K562 (cell line): ENCODE measurements at regions not wholly inside any gene's neighbourhood (a gene's known extent, or its start where the extent isn't known, plus 50 kb on each side); places are given as distances from the start of the nearest gene placed in this dataset.

ENCODE experiments used
- ATAC-seq: fragments of 200-7000 bp; cut with Tn5 transposase; 3 replicates; pipeline ENCODE4 v1.9.1; 2020; ENCODE audit warnings: moderate library complexity
- BruUV-seq: library from RNA; stranded (reverse); fragments of 400-500 nt; replicated peaks from 2 replicates; lab custom pipeline; 2021; lab: Mats Ljungman, UMichigan
- CTCF ChIA-PET: fragments of 300-600 bp; formaldehyde crosslinking; extraction: SDS; loops from one replicate; lab custom pipeline; 2021; ENCODE audit warnings: low intra/inter-chr PET ratio; lab: Yijun Ruan, JAX
- POLR2A ChIA-PET: fragments of 300-600, 350-650 bp; sonication (Branson Sonifier 250); formaldehyde crosslinking; extraction: SDS; loops from one replicate; lab custom pipeline; 2021; ENCODE audit warnings: antibody characterized with exemption, inconsistent platforms; lab: Yijun Ruan, JAX
- DNase-seq, 4 experiments: peaks; one replicate each; pipeline versions ENCODE4 v3.0.0 to v3.0.0-alpha.2; 2011 to 2018; ENCODE audit warnings: low spot score in 3 of 4, mixed read lengths in 3 of 4; ENCODE audit errors: extremely low read depth in 1 of 4
- FAIRE-seq: peaks from 2 replicates; lab custom pipeline; 2011; peaks lifted over from hg19 to GRCh38; lab: Jason Lieb, UNC
- H2AFZ ChIP-seq: 2 replicates; pipeline ENCODE4 v1.6.0; 2011; ENCODE audit warnings: low read depth, low read length, control low read depth, inconsistent platforms
- H3K27ac ChIP-seq: fragments of 200-600 bp; 3 replicates; pipeline ENCODE4 v1.8.0; 2011; ENCODE audit warnings: low read depth, mild to moderate bottlenecking, control low read depth, inconsistent platforms, low read length, moderate library complexity, mixed read lengths; ENCODE audit errors: extremely low read depth
- H3K27me3 ChIP-seq, 2 experiments: fragments of 300-600 bp in 1 of 2; 2 replicates in 1 of 2; 3 replicates in 1 of 2; pipeline versions ENCODE4 v1.6.0 to v1.8.0; 2011; ENCODE audit warnings: inconsistent platforms in 2 of 2, low read length in 2 of 2, mild to moderate bottlenecking in 1 of 2, mixed read lengths in 1 of 2, moderate library complexity in 1 of 2; ENCODE audit not compliant: control insufficient read depth in 2 of 2, insufficient read depth in 2 of 2
- H3K36me3 ChIP-seq: fragments of 300-600 bp; 3 replicates; pipeline ENCODE4 v1.8.0; 2011; ENCODE audit warnings: mild to moderate bottlenecking, low read length, inconsistent platforms; ENCODE audit not compliant: control insufficient read depth, insufficient read depth
- H3K4me1 ChIP-seq, 2 experiments: fragments of 200-600 bp in 1 of 2; replicated peaks in 1 of 2; 2 replicates in 1 of 2; 3 replicates in 1 of 2; pipeline versions ENCODE4 v1.5.1 to v1.8.0; 2011; ENCODE audit warnings: inconsistent platforms in 2 of 2, low read length in 2 of 2, mild to moderate bottlenecking in 1 of 2, mixed read lengths in 1 of 2, moderate library complexity in 1 of 2; ENCODE audit not compliant: control insufficient read depth in 2 of 2, insufficient read depth in 2 of 2
- H3K4me2 ChIP-seq: 2 replicates; pipeline ENCODE4 v1.6.1; 2011; ENCODE audit warnings: low read length, control low read depth, inconsistent platforms, mixed read lengths; ENCODE audit not compliant: insufficient read depth
- H3K4me3 ChIP-seq: fragments of 200-600 bp; sonication (generic), shearing (Covaris generic); 2 replicates; pipeline ENCODE4 v1.5.1; 2016; ENCODE audit warnings: control low read depth, inconsistent platforms
- H3K79me2 ChIP-seq: fragments of 200-600 bp; 3 replicates; pipeline ENCODE4 v1.8.0; 2011; ENCODE audit warnings: low read length, inconsistent platforms; ENCODE audit not compliant: control insufficient read depth, insufficient read depth
- H3K9ac ChIP-seq, 2 experiments: 2 replicates each; pipeline versions ENCODE4 v1.6.0 to v1.6.1; 2011; ENCODE audit warnings: low read depth in 2 of 2, low read length in 2 of 2, control low read depth in 1 of 2, inconsistent platforms in 1 of 2, mild to moderate bottlenecking in 1 of 2, mixed read lengths in 1 of 2; ENCODE audit not compliant: insufficient read depth in 1 of 2
- H3K9me1 ChIP-seq: one replicate; pipeline ENCODE4 v1.6.0; 2011; ENCODE audit warnings: inconsistent platforms, mild to moderate bottlenecking, low read length, moderate library complexity; ENCODE audit not compliant: control insufficient read depth, insufficient read depth
- H3K9me3 ChIP-seq: replicated peaks from 2 replicates; pipeline ENCODE4 v1.5.1; 2011; ENCODE audit warnings: low read depth, low read length, inconsistent platforms; ENCODE audit not compliant: control insufficient read depth, insufficient read depth
- H4K20me1 ChIP-seq: replicated peaks from 2 replicates; pipeline ENCODE4 v1.6.1; 2011; ENCODE audit warnings: low read length, inconsistent platforms, mixed read lengths; ENCODE audit not compliant: control insufficient read depth, insufficient read depth
- ARID3B ChIP-seq: fragments of 250-450 bp; sonication (Bioruptor Pico); IDR thresholded peaks from 2 replicates; pipeline ENCODE4 v1.4.0; 2020; ENCODE audit warnings: borderline replicate concordance
- EP300 ChIP-seq: IDR thresholded peaks from 2 replicates; pipeline ENCODE4 v1.6.1; 2012; ENCODE audit warnings: low read length, improper control_type of control experiment
- FOXP1 ChIP-seq: sonication (generic); formaldehyde crosslinking; IDR thresholded peaks from 2 replicates; pipeline ENCODE4 v1.8.0; 2022; ENCODE audit warnings: mild to moderate bottlenecking, missing genetic modification reagents
- HNRNPK ChIP-seq: fragments of 200-400 bp; formaldehyde crosslinking; IDR thresholded peaks from one replicate; pipeline ENCODE4 v1.6.1; 2018; ENCODE audit warnings: mild to moderate bottlenecking, low read depth, low read length; ENCODE audit not compliant: poor library complexity, severe bottlenecking
- HNRNPLL ChIP-seq: fragments of 200-400 bp; formaldehyde crosslinking; IDR thresholded peaks from 2 replicates; pipeline ENCODE4 v1.6.1; 2017; ENCODE audit warnings: low read length, low read depth, mild to moderate bottlenecking; ENCODE audit not compliant: poor library complexity, severe bottlenecking
- MEIS2 ChIP-seq: fragments of 450-650 bp; IDR thresholded peaks from 2 replicates; pipeline ENCODE4 v1.6.1; 2014; ENCODE audit warnings: mild to moderate bottlenecking; ENCODE audit not compliant: partially characterized antibody
- MTA2 ChIP-seq: fragments of 450-650 bp; IDR thresholded peaks from 2 replicates; pipeline ENCODE4 v1.6.1; 2016; ENCODE audit warnings: low read depth
- NFE2L1 ChIP-seq: fragments of 450-650 bp; IDR thresholded peaks from 2 replicates; pipeline ENCODE4 v1.6.1; 2016; ENCODE audit warnings: missing genetic modification characterization, low read depth, mild to moderate bottlenecking, missing compliant biosample characterization, moderate library complexity, borderline replicate concordance
- SIN3A ChIP-seq, 2 experiments: fragments of 150-350 bp in 1 of 2; IDR thresholded peaks; 2 replicates each; pipeline ENCODE4 v1.6.1; 2011 to 2016; ENCODE audit warnings: borderline replicate concordance in 2 of 2, low read depth in 2 of 2, low read length in 2 of 2, mild to moderate bottlenecking in 2 of 2, moderate library complexity in 2 of 2; ENCODE audit not compliant: control insufficient read depth in 1 of 2
- USF1 ChIP-seq: sonication (generic); formaldehyde crosslinking; IDR thresholded peaks from 2 replicates; pipeline ENCODE4 v1.9.0; 2022; ENCODE audit warnings: mild to moderate bottlenecking, missing genetic modification reagents
- ZEB2 ChIP-seq: fragments of 450-650 bp; IDR thresholded peaks from 2 replicates; pipeline ENCODE4 v1.6.1; 2016
- ZNF277 ChIP-seq: fragments of 250-450 bp; sonication (Bioruptor Pico); IDR thresholded peaks from 2 replicates; pipeline ENCODE4 v1.8.0; 2022; ENCODE audit warnings: inconsistent platforms, mild to moderate bottlenecking, moderate library complexity, borderline replicate concordance
- WGBS: fragments of 100-300 bp; shearing (Covaris generic); methylation state at CpG from one replicate; pipeline ENCODE4 v1.1.6; 2016; ENCODE audit warnings: low coverage, mixed read lengths; ENCODE audit not compliant: insufficient coverage; ENCODE audit errors: missing lambda C conversion rate; 5-methylcytosine and 5-hydroxymethylcytosine counted together
- in situ Hi-C: fragments of 300-500 bp; cut with MboI; formaldehyde crosslinking; loops from 4 replicates; pipeline ENCODE4 v1.15.0; 2018; ENCODE audit warnings: inconsistent platforms, mixed read lengths
- intact Hi-C: fragments of 100-400 bp; cut with micrococcal nuclease; formaldehyde crosslinking; loops from 2 replicates; pipeline ENCODE4 v1.14.2; 2022
- TF ChIP-seq, protein P1 (sequence below): sonication (generic); formaldehyde crosslinking; IDR thresholded peaks from 2 replicates; pipeline ENCODE4 v1.9.0; 2022; ENCODE audit warnings: mild to moderate bottlenecking, missing genetic modification reagents
- TF ChIP-seq, protein P2 (sequence below): fragments of 450-650 bp; IDR thresholded peaks from 2 replicates; pipeline ENCODE4 v1.6.1; 2016; ENCODE audit warnings: low read depth, mild to moderate bottlenecking, moderate library complexity

DNA sequence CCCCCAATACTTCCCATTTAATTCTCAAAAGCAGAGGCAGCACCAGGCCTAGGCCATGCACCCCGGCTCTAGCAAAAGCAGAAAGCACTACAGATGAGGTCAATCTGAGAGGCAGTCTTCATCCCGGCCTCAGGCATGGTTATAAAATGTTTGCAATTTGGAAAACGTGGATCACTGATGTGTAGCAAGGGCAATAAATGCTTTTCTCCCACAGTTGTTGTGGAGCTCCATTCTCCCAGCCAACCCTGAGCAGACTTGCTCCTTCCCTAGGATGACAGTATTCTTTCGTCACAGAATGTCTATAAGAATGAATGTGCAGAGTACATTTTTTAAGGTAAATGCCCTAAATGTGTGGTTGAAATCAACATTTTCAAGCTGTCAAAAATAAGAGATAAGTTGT, 157.3 kb upstream of the DAPK1 start:
- Histone ChIP-seq H3K27ac (no peak overlapping the region), H3K4me3 (no peak overlapping the region), H3K79me2 (no peaks in the 10 kb centered on the region), H3K36me3 (no peaks in the 10 kb centered on the region), H3K9ac (no peak overlapping the region), H3K27me3 (0 out of 5 replicates have a peak, but pooled peaks cover 0 to 6% of the 10 kb centered on the region in 2 experiments), H3K9me1 (no peaks in the 10 kb centered on the region), H4K20me1 (no peaks in the 10 kb centered on the region), H2AFZ (no peak overlapping the region), H3K4me1 (peaks cover 0 to 2% of the 10 kb centered on the region in 2 experiments; a peak in 2 of 5 replicates), H3K9me3 (no peaks in the 10 kb centered on the region), H3K4me2 (no peak overlapping the region)
- ATAC-seq (no peak), DNase-seq (no peak), FAIRE-seq (no peak)
- in situ Hi-C loops, result loop anchor here (25.0 kb wide), 1 partner anchor 472 kb away; no protein-coding TSS in a partner anchor
- no TSS peak for BruUV-seq
- ChIA-PET POLR2A (no interaction called here), CTCF (no interaction called here)
- TF ChIP-seq SIN3A (IDR thresholded peaks at IDR 0.05; ENCODE audit: borderline replicate concordance in 2 of 2, control insufficient read depth in 1 of 2, low read depth in 2 of 2, low read length in 2 of 2), result no peak
- TF ChIP-seq ZNF277, result no peak
- TF ChIP-seq HNRNPK, result no peak
- TF ChIP-seq, protein P1, sequence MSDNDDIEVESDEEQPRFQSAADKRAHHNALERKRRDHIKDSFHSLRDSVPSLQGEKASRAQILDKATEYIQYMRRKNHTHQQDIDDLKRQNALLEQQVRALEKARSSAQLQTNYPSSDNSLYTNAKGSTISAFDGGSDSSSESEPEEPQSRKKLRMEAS (CRISPR knock-in tag), result no peak
- TF ChIP-seq ZEB2, result no peak
- no peak for TF ChIP-seq ARID3B (CRISPR knock-in tag)
- no peak for TF ChIP-seq HNRNPLL
- no peak for TF ChIP-seq USF1
- no peak for TF ChIP-seq MEIS2
- no peak for TF ChIP-seq NFE2L1 (tag)
- TF ChIP-seq, protein P2, sequence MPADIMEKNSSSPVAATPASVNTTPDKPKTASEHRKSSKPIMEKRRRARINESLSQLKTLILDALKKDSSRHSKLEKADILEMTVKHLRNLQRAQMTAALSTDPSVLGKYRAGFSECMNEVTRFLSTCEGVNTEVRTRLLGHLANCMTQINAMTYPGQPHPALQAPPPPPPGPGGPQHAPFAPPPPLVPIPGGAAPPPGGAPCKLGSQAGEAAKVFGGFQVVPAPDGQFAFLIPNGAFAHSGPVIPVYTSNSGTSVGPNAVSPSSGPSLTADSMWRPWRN, result no peak
- no peak for TF ChIP-seq MTA2
- TF ChIP-seq EP300, result no peak
- no peak for TF ChIP-seq FOXP1 (CRISPR knock-in tag)
- intact Hi-C loops, result no loop called here
- WGBS, result 32% methylated on average over 3 of the region's 4 CpGs
